ENCODE measurements at regions not wholly inside any gene's neighbourhood (a gene's known extent, or its start where the extent isn't known, plus 50 kb on each side); places are given as distances from the start of the nearest gene placed in this dataset.

DNA sequence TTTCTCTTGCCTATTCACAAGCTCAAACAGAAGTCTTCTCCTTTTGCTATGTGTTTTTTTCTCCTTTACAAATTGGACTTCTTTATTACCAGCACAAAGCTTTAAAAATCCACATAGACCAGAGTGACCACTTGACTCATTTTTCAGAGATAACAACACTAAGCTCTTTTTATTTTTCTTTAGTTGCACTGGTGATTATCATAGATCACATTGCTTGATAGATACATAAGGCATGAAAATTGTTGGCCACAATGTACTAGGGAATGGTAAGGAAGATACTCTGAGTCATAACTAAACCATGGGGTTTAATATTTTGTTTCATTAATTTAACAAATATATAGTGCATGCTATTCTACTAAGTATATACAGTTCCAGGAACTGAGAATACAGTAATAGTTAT is 159.0 kb downstream of the GASK1B start:
- TF ChIP-seq SUZ12 (IDR thresholded peaks at IDR 0.05) (no peak), ZNF384 (IDR thresholded peaks at IDR 0.05) (no peak)
